GM18868 (cell line): ENCODE measurements at regions not wholly inside any gene's neighbourhood (a gene's known extent, or its start where the extent isn't known, plus 50 kb on each side); places are given as distances from the start of the nearest gene placed in this dataset.

Source experiments
- ATAC-seq: cut with Tn5 transposase; IDR thresholded peaks from one replicate; pipeline ENCODE4 v1.9.1; 2021; ENCODE audit warnings: mild to moderate bottlenecking, moderate library complexity; ENCODE audit not compliant: unreplicated experiment

DNA sequence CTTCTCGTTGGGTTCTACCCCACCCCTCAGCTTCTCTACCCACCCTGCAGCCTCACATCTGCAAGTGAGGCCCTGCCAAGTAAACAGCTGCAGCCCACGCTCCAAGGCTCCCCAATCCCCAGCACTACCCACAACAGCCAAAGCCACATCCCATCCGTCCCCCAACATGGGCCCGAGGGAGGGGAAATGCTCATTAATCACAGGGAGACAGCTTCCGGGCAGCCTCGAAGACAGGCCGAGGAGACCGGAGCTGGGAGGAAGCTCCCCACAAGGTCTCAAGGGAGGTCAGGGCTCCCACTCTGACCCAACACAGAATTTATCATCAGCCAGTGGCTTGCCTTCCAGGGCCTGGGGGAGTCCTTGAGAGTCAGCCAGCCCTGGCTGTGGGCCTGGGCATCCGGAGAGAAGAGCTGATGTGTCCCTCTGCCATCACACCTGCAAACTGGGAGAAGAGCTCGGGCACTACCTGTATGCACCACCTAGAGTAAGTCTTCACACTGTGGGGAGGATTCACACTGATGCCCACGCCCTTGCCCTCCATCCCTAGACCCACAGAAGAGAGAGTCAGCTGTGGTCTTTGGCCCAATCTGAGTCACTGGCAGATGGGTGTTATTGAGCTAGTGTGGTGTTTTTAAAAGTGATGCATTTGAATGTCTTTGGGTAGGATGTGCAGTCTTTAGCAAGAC, 115.5 kb upstream of the ZMIZ1 start:
- ATAC-seq, result no peak

DNA sequence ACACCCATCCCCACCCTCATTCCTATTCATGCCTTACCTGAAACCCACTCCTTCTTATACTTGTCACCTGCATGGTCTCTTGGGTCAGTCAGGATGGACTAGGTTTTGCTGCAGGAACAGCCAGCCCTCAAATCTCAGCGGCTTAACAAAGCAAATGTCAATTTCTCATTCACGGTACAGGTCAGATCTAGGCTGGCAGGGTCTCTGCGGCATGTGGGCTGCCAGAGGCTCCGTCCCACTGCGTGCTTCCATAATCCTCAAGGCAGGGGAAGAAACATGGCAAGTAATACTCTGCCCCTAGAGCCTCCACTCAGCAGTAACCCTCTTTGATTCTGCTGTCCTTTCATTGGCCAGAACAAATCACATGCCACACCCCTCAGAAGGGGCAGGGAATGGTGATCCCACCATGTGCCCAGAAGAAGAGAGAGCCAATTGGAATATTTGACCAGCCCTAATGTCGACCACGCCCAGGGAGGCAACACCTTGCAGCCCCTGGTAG, 114.9 kb upstream of the ZMIZ1 start:
- no peak for ATAC-seq

DNA sequence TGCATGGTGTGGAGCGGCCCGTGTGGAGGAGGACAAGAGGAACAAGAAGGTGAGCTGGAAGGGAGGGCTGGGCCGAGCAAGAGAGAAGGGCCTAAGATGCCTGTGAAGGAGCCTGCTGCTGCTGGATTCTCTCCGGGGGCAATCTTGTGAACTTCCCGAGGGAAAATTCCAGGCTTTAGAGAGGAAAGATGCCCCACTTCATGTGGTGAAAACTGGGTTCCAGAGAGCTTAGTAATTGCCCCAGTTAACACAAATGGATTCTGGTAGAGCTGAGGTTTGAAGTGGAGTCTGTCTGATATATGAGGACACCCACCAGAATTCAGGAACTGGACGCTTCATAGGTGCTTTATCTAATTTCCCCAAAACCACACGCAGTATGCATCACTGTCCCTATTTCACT, 114.1 kb upstream of the ZMIZ1 start:
- no peak for ATAC-seq

DNA sequence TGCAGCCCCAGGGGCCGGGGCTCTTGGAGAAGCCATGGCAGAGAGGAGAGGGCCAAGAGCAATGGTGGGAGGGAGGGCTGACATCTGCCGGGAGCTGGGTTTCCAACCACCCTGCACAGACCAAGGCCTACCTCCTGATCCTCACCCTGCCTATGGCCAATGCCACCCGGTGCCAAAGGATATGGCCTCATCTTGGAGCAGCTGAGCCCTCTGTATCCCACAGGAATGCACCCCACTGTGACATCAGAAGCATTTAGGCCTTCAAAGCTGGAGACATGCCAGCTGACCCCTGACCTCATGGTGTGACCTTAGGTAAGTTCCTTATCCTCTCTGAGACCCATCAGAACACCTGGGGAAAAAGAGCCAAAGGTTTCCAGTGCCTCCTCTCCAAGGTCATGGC, 113.6 kb upstream of the ZMIZ1 start:
- no peak for ATAC-seq

DNA sequence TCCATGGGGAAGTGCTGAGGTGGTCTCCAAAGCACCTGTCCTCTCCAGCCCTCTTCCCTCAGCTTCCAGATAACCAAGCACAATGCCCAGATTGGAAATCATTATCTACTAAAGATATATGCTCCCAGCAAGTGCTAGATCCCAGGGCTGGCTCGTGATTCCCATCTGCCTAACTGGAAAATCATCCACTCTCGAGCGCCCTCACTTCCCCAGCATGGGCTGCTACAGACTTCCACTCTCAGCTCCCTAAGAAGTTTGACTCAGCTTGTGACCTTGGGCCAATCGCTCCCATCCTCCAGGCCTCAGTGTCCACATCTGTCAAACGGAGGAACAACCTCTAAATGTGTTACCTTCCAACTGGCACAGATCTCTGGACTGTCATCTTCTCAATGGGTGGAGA, 112.4 kb upstream of the ZMIZ1 start:
- ATAC-seq, result no peak

DNA sequence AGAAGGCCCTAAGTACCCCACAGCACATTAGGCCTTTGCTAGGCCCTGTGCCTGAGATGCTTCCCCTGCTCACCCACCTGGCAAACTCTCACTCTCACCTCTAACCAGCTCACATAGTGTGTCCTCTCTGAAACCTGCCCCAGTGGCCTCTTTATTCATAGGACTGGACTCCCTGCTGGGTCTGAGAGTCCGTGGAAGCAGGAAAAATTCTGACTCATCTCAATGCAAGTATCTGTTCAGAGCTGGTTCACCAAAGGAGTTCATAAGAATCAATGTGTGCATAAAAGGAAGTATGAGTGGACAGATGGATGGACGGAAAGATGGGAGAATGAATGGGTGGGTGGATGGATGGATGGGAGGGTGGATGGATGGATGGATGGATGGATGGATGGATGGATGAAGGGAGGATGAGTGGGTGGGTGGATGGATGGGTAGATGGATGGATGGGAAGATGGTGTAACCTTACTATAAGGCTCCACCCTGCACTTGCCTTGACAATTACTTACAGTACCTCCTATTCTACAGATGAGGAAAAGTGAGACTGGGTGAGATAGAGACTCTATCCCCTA, 111.2 kb upstream of the ZMIZ1 start:
- no peak for ATAC-seq

DNA sequence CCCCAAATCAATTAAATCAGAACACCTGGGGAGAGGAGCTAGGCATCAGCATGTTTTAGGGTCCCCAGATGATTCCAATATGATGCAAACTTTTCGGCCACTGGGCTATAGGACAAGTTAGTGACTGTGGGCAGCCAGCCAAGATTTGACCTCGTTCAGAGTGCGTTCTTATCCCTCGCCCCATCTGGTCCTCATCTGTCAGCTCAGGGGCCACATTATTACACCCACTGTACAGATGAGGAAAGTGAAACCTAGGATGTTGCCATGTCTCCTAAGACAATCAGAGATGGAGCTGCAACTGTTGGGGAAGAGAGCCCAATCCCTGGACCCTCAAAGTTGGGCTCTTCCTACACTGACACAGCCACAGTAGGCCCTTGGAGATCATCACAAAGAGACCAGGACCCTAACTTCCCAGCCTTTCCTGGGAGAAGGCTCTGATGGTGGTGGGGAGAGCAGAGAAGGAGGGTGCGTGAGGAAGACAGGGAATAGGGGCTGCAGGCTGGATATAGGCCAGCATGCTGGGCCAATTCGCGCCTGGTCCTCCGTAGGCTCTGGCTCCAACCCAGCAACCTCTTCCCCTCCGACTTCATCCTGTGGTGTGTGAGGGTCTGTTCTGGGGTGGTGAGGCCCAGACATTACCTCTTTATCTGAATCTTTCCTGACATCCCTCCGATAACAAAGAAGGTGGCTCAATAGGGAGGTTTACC, 109.4 kb upstream of the ZMIZ1 start:
- ATAC-seq, result no peak

DNA sequence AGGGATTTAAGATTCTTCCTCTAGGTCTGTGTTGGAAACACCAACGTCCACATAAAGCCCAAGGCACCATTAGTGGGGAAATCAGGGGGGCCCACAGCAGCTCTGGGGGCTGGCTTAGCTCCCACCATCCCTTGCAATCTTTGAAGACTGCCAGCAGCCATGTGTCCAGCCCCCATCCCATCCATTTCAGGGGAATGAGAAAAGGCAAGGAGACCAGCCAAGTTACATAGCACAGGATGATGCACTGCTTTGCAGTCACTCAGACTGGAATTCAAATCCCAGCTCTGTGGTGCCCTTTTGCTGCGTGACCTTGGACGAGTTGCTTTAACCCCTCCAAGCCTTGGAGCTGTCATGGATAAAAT, 108.9 kb upstream of the ZMIZ1 start:
- ATAC-seq, result no peak

DNA sequence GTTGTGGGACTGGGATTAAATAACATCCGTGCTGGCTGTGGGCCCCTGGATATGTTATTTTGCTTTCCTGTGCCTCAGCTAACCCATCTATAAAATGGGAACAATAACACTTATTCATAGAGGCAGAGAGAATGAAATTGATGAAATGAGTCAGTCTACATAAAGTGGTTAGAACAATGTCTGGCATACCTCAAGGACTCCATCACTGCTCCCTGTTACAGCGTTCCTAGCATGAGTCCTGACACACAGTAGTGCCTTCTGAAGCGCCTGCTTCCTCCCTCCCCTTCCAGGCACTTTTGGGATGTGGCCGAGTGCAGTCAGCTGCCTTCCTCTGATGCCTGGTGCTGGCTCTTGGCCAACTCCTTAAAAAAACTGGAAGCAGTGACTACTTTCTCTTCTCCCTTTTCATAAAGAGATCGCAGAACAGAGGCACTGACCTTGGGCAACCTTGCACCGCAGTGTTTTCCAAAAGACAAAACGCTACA, 108.4 kb upstream of the ZMIZ1 start:
- ATAC-seq, result no peak

DNA sequence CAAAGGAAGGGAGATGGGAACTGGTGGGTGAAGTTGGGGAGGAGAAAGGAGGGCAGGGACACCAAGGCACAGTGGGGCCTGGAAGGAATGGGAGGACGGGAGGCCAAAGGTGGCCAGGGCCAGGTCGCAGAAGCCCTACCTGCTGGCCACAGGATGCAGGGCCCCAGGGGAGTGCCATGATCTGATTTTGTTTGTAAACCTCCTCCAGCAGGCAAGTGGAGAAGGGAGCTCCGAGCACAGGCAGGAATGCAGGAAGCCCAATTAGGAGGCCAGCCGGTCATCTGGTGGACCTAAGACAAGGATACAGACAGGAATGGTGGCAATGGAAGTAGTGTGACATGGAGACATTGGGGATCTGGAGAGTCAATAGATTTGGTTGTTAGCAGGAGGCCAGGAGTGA, 107.0 kb upstream of the ZMIZ1 start:
- ATAC-seq, result no peak

DNA sequence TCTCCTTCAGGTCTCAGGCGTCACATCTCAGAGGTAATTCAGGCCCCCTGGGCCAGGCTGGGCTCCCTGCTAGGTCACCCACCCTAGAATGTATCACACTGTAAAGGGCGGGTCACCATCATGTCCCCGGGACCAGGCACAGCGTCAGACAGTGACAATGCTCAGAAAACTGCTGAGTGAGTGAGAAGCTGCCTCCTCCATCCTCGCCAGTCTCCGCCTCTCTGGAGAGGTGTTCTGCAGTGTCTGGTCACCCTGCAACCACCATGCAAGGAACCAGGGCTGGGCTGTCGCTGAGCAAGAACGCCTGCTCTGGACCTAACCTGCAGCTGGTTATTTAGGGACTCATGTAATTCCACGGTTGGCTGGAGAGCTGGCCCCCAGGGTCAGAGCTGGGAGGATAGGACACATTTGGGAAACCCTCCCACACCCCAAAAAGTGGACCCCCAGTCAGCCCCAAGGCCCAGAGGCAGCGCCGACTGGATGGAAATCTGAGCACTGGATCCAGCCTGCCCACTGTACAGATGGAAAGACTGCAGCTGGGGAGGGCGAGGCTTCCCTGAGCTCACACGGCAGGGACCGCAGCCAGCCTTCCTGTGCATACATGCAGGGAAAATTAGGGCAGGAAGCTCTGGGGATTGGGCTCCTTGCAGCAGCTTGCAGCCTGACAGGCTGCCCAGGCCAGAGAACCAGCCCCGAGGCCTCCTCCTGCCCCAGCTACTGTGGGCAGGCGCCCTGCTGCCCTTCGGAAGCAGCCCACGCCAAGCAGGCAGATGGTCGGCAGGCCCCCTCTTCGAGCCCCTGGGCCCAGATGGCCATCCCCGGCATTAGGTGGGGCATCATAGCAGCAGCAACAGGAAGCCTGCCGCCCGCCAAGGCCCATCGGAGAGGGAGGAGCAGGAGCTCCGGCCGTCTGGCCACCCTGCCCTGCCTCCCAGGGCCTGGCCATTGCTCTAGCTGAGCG, 105.4 kb upstream of the ZMIZ1 start:
- no peak for ATAC-seq

DNA sequence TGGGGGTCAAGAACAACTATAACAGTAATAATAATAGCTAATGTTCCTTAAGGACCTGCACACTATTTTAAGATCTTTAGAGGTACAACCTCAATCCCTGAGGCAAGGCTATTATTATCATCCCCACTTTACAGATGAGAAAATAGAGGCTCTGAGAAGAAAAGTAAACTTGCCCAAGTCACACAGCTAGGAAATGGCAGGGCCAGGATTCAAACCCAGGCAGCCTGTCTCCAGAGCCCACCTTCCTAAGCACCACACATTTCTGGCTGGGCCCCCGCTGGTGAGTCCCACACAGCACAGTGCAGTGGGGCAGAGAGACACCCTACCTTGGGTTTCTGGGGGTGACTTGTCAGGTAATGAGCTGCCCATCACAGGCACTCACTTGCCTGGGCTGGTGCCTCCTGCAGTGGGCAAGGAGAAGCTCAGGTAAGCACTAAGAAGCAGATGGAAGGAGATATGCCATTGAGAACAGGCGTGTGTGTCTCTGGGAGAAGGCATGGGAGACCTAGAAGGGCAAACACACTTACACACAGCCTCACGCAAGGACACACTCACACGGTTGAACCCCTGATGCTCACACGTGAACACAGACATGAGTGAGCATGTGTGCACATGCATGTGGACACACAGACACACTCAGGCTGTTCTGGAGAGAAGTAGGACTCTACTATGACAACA, 104.4 kb upstream of the ZMIZ1 start:
- ATAC-seq, result no peak

DNA sequence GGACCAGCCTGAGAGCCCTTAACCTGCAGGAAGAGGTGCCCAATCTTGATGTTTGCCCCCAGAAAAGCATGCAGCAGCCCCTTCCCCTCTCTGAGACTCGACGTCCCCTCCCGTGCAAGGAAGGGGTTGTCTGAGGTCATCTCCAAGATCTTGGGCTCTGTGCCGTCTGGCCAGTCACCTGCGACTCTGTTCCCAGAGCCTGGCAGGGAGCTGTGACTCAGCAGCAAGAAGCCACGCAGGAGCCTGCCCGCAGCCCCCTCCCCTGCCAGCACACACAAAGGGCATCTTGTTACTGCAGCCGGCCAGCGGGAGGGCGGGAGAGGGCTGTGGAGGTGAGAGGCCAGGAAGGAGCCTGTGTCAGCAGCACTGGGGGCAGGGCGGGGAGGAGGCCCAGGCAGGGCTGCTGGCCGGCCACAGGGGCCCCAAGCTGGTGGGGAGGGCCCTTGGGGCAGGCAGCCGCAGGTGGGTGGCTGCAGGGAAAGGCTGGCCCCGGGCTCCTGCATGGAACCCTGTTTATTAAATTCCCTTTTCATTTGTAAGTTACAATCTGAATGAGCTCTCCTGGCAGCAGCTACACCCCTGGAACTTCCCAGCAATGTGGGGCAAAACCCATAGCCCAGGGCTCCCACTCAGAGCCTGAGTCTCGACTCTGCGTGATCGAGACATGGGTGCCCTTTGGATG, 103.7 kb upstream of the ZMIZ1 start:
- ATAC-seq, result no peak

DNA sequence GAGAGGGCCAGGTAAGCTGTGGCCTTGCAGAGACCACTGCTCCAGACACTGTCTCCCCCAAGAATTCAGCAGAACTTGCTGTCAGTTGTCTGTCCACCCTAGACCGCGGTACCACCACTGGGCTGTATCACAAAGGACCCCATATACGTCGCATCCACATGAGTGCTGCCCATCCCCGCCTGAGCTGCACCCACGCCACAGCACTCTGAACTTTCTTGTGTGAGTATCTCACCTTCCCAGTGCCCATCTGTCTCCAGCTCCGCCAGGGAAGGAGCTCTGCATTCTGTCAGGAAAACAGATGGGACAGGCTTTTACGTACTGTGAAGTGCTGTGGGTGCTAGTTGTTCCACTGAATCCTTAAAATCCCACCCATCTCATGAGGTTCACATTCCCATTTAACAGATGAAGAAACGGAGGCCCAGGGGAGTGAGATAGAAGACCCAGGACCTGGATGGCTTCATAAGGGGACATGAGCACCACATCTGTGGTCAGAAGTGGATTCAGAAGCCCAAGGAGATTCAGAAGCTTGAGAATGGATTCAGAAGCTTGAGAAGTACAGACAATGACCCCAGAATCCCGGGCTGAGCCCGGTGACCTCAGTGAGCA, 102.5 kb upstream of the ZMIZ1 start:
- ATAC-seq, result no peak

DNA sequence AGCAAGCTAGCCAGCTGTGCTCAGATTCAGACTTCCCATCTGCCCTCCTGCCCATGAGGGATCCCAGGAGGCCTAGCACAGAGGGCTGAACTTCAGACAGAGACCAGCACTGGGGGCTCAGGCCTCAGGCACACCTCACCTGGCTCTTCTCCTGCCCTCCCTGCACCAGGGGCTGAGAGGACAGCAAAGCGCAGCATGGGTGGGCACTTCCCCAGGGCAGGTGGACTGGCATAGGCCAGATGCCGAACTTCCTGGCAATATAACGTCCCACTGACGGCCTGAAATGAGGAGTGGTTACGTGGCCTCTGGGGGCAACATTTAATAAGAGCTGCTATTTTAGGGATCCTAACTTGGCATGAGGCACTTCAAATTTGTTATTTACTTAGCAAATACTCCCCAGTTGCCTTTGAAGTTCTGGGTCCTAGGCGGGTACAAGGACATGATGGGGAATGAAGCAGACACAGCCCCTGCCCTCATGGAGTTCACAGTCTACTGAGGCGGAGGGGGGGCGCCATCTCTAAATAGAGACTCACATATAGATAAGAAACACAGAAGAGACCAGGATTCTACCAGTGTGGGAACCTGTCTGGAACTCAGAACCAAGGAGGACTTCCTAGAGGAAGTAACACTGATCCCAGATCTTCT, 101.8 kb upstream of the ZMIZ1 start:
- ATAC-seq, result no peak

DNA sequence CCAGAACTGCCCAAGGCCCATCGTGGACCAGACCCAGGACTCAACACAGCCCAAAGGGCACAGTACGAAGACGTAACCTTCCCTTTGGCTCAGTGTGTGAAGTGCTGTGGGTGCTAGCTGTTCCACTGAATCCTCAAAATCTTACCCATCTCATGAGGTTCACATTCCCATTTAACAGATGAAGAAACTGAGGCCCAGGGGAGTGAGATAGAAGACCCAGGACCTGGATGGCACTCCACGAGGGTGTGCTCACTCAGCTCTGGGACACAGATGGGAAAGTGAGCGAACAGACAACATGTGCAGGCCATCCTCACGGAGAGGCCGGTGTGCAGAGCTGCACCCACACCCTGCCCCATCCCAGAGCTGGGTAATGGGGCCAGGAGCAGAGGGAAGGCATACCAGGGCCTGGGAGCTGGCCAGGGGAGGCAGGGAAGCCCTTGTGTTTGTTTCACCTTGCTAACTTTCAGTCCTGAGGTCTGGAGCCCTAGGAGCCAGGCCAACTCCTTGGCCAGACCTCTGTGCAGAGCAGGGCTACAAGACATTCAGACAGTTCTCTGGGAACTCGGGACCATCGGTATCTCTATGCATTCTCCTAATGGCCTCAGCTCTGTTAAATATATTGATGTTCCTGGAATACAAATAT, 100.3 kb upstream of the ZMIZ1 start:
- no peak for ATAC-seq

DNA sequence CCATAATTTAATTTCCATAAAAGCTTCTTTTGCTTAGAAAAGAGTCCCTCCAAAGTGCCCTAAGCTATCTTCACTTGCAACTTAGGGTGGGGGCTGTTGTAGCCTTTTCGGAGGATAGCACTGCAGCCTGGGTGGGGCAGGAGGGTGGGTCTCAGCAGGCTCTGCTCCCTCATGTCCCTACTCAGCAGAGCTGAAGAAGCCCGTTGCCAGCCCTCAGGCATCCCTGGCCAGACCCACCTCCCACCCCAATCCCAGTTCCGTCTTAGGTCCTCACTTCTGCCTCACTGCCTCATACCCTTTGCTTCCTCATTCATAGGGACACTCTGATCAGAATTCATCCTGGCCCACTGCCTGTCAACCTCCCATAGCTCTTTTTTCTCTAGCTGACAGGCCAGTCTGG, 99.8 kb upstream of the ZMIZ1 start:
- ATAC-seq, result no peak

DNA sequence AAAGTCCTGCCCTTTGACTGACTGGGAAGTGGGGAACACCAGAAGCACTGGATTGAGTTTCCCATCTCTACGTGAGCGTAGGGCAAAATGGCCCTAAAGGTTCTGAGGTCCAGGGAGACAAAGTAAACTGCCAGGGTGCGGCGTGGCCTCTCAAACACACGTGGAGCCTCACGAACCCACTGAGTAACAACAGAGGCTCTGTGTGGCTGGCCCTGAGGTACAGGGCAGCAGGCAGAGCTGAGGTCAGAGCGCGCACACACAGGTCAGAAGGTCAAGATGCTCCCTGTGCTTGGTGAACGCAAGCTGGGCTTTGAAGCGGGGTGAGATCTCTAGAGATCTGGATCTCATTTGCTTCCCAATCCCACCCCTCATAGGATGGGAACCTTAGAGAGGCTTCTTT, 99.0 kb upstream of the ZMIZ1 start:
- no peak for ATAC-seq

DNA sequence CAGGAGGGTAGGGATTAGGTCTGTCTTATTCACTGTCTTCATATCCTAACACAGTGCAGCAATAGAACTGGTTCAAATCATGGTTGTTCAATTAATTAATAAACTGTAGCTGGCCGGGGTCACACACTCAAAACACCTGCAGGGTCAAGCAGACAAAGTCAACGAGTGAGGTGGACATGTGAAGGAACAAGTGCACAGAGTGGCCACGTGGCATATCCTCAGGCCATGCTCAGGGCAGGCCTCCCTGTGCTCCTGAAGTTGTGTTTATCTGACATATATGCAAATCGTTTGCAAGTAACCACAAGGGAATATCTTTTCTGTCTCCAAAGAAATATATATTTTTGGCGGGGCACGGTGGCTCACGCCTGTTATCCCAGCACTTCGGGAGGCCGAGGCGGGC, 98.5 kb upstream of the ZMIZ1 start:
- ATAC-seq, result no peak
